ENCODE measurements at regions not wholly inside any gene's neighbourhood (a gene's known extent, or its start where the extent isn't known, plus 50 kb on each side); places are given as distances from the start of the nearest gene placed in this dataset.

- no TSS peak for BruUV-seq (replicated peaks)
- H3K27ac ChIP-seq: no peak overlapping the region
- H3K9me3 ChIP-seq (ENCODE audit: insufficient read depth, low read depth): no peaks in the 10 kb centered on the region; the same call in 1 of the 2 replicates
- CTCF ChIA-PET: no interaction called here
- intact Hi-C loops (cut with micrococcal nuclease; ENCODE audit: unreplicated experiment): no loop called here
- H4K20me1 ChIP-seq (ENCODE audit: insufficient read depth): no peaks in the 10 kb centered on the region
- no peak overlapping the region for H3K4me3 ChIP-seq
- no peaks in the 10 kb centered on the region for H3K79me2 ChIP-seq (ENCODE audit: low read depth)
- no peak overlapping the region for H3K4me2 ChIP-seq
- H3K27me3 ChIP-seq (ENCODE audit: insufficient read depth, low read depth): no peaks in the 10 kb centered on the region
- POLR2A ChIA-PET (ENCODE audit: unreplicated experiment): no interaction called here
- H3F3A ChIP-seq (ENCODE audit: insufficient read depth, low read depth): no peaks in the 10 kb centered on the region
- H2AFZ ChIP-seq: no peak overlapping the region
- H3K36me3 ChIP-seq (ENCODE audit: low read depth): no peaks in the 10 kb centered on the region
- TF ChIP-seq CTCF (conservative IDR thresholded peaks at IDR 0.05): no peak
- no peak for TF ChIP-seq EZH2 (IDR thresholded peaks at IDR 0.05; ENCODE audit: low read depth)
- no peak for DNase-seq
- no peaks in the 10 kb centered on the region for H3K4me1 ChIP-seq (replicated peaks; ENCODE audit: insufficient read depth)
- no peaks in the 10 kb centered on the region for H3K9me2 ChIP-seq (ENCODE audit: insufficient read depth)
These were observed 1778.7 kb upstream of the MIR17HG start for GRCh38 chr13:89568746-89569145.

DNA sequence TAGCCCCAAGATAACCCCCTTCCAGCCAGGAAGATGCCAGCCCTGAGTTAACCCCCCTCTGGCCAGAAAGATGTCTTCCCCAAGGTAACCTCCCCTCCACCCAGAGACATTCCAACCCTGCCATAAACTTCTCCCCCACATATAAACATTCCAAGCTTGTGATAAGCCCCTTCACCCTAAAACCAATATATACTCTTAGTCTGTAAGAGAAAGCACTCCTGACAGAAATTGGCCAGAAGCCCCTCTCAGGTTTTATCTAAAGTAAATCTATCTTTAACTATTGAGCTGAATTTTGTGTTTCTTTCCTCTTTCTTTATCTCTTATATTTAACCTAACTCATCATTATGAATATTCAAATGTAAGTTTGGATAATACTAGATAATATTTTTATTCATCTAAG is 1775.8 kb upstream of the MIR17HG start:
- POLR2A ChIA-PET (ENCODE audit: unreplicated experiment): no interaction called here
- no TSS peak for BruUV-seq (replicated peaks)

GRCh38 chr13:89574077-89574476 is 1773.4 kb upstream of the MIR17HG start:
- no TSS peak for BruUV-seq (replicated peaks)
- POLR2A ChIA-PET (ENCODE audit: unreplicated experiment): no interaction called here
- intact Hi-C loops (cut with micrococcal nuclease; ENCODE audit: unreplicated experiment): no loop called here

More for the DNA sequence above, 1775.8 kb upstream of the MIR17HG start:
- Histone ChIP-seq H3K27ac (no peak overlapping the region), H3K4me3 (no peak overlapping the region), H3K79me2 (ENCODE audit: low read depth) (no peaks in the 10 kb centered on the region), H4K20me1 (ENCODE audit: insufficient read depth) (no peaks in the 10 kb centered on the region), H3K9me2 (ENCODE audit: insufficient read depth) (no peaks in the 10 kb centered on the region), H3K4me1 (replicated peaks; ENCODE audit: insufficient read depth) (no peaks in the 10 kb centered on the region), H3K4me2 (no peak overlapping the region), H3F3A (ENCODE audit: insufficient read depth, low read depth) (no peaks in the 10 kb centered on the region), H3K27me3 (ENCODE audit: insufficient read depth, low read depth) (no peaks in the 10 kb centered on the region), H2AFZ (no peak overlapping the region), H3K36me3 (ENCODE audit: low read depth) (no peaks in the 10 kb centered on the region), H3K9me3 (ENCODE audit: insufficient read depth, low read depth) (no peaks in the 10 kb centered on the region; the same call in 1 of the 2 replicates)
- TF ChIP-seq EZH2 (IDR thresholded peaks at IDR 0.05; ENCODE audit: low read depth) (no peak), CTCF (conservative IDR thresholded peaks at IDR 0.05) (no peak)
- CTCF ChIA-PET: no interaction called here
- intact Hi-C loops (cut with micrococcal nuclease; ENCODE audit: unreplicated experiment): no loop called here
- DNase-seq: no peak

More at GRCh38 chr13:89574077-89574476, 1773.4 kb upstream of the MIR17HG start:
- DNase-seq: no peak
- Histone ChIP-seq H3K79me2 (ENCODE audit: low read depth) (no peaks in the 10 kb centered on the region), H3K4me1 (replicated peaks; ENCODE audit: insufficient read depth) (no peaks in the 10 kb centered on the region), H4K20me1 (ENCODE audit: insufficient read depth) (no peaks in the 10 kb centered on the region), H3K9me2 (ENCODE audit: insufficient read depth) (no peaks in the 10 kb centered on the region), H3K27ac (no peak overlapping the region), H3K4me2 (no peak overlapping the region), H3K9me3 (ENCODE audit: insufficient read depth, low read depth) (no peaks in the 10 kb centered on the region; the same call in 1 of the 2 replicates), H2AFZ (no peak overlapping the region), H3K36me3 (ENCODE audit: low read depth) (no peaks in the 10 kb centered on the region), H3K27me3 (ENCODE audit: insufficient read depth, low read depth) (no peaks in the 10 kb centered on the region), H3K4me3 (no peak overlapping the region), H3F3A (ENCODE audit: insufficient read depth, low read depth) (no peaks in the 10 kb centered on the region)
- no peak for TF ChIP-seq CTCF (conservative IDR thresholded peaks at IDR 0.05)
- no peak for TF ChIP-seq EZH2 (IDR thresholded peaks at IDR 0.05; ENCODE audit: low read depth)
- CTCF ChIA-PET: no interaction called here
